ENCODE measurements at regions not wholly inside any gene's neighbourhood (a gene's known extent, or its start where the extent isn't known, plus 50 kb on each side); places are given as distances from the start of the nearest gene placed in this dataset.

DNA sequence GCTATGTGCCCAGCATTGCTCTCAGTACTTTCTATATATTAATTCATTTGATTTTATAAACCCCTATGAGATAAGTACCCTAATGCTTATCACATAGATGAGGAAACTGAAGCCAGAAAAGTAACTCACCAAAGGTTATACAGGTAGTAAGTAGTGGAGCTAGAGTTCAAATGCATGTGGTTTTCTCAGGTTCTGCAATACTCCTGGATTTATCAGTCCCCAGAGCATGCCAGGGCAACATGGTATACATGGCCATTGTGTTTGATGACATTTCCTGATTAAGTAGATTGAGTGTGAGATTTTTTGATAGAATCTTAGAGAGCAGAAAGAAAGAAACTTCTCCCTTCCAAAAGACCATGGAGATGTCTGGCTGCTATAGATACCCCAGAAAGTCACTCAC, 233.1 kb downstream of the IKZF2 start:
- Histone ChIP-seq H2AK5ac (ENCODE audit: insufficient read length, low read length) (no peak overlapping the region), H3T11ph (ENCODE audit: low read length) (no peak overlapping the region), H3K4me2 (ENCODE audit: insufficient read depth, insufficient read length, low read length) (no peak overlapping the region), H3K9ac (ENCODE audit: extremely low read depth, insufficient read length, low read length) (no peak overlapping the region), H3K4me1 (ENCODE audit: insufficient read depth, low read length) (no peaks in the 10 kb centered on the region), H3K27me3 (ENCODE audit: insufficient read depth, low read length) (no peaks in the 10 kb centered on the region), H4K8ac (replicated peaks; ENCODE audit: insufficient read length, low read depth, low read length) (no peak overlapping the region), H4K91ac (ENCODE audit: insufficient read length, low read depth, low read length) (no peak overlapping the region), H3K79me2 (ENCODE audit: insufficient read depth, low read length) (no peaks in the 10 kb centered on the region), H4K20me1 (ENCODE audit: control insufficient read depth, insufficient read depth, insufficient read length) (no peaks in the 10 kb centered on the region), H3K79me1 (ENCODE audit: insufficient read depth, low read depth, low read length, poor library complexity, severe bottlenecking) (no peaks in the 10 kb centered on the region), H3K4ac (ENCODE audit: low read depth, low read length) (no peak overlapping the region), H3K9me3 (ENCODE audit: control insufficient read depth, low read depth, low read length) (no peaks in the 10 kb centered on the region), H2BK20ac (ENCODE audit: low read depth, low read length, poor library complexity, severe bottlenecking) (no peak overlapping the region), H3K23me2 (ENCODE audit: insufficient read length, low read depth, low read length, poor library complexity, severe bottlenecking) (no peaks in the 10 kb centered on the region), H3K27ac (ENCODE audit: insufficient read length, low read depth, low read length) (no peak overlapping the region), H3K14ac (ENCODE audit: insufficient read depth, low read length) (no peak overlapping the region), H3K18ac (ENCODE audit: insufficient read length, low read depth, low read length) (no peak overlapping the region), H3K23ac (ENCODE audit: insufficient read length, low read depth, low read length) (no peak overlapping the region), H3K56ac (ENCODE audit: insufficient read length, low read depth, low read length) (no peak overlapping the region), H2AFZ (ENCODE audit: low read length) (no peak overlapping the region), H2BK12ac (ENCODE audit: insufficient read length, low read depth, low read length) (no peak overlapping the region), H4K5ac (ENCODE audit: insufficient read length, low read depth, low read length) (no peak overlapping the region), H2BK5ac (ENCODE audit: insufficient read length, low read length) (no peak overlapping the region), H2BK120ac (ENCODE audit: low read depth, low read length, poor library complexity, severe bottlenecking) (no peak overlapping the region), H2BK15ac (ENCODE audit: low read depth, low read length) (no peak overlapping the region)
- H3K9me3 Mint-ChIP-seq: no peaks in the 10 kb centered on the region
- TF ChIP-seq, protein P1, sequence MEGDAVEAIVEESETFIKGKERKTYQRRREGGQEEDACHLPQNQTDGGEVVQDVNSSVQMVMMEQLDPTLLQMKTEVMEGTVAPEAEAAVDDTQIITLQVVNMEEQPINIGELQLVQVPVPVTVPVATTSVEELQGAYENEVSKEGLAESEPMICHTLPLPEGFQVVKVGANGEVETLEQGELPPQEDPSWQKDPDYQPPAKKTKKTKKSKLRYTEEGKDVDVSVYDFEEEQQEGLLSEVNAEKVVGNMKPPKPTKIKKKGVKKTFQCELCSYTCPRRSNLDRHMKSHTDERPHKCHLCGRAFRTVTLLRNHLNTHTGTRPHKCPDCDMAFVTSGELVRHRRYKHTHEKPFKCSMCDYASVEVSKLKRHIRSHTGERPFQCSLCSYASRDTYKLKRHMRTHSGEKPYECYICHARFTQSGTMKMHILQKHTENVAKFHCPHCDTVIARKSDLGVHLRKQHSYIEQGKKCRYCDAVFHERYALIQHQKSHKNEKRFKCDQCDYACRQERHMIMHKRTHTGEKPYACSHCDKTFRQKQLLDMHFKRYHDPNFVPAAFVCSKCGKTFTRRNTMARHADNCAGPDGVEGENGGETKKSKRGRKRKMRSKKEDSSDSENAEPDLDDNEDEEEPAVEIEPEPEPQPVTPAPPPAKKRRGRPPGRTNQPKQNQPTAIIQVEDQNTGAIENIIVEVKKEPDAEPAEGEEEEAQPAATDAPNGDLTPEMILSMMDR (conservative IDR thresholded peaks at IDR 0.05): no peak
- no peaks in the 10 kb centered on the region for H3K36me3 Mint-ChIP-seq (ENCODE audit: insufficient read depth in 1 of 3, low read depth in 3 of 3)
- DNase-seq: no peak
- peaks cover 39 to 41% of the 10 kb centered on the region in 2 experiments for H3K4me1 Mint-ChIP-seq
- no peaks in the 10 kb centered on the region for H3K27me3 Mint-ChIP-seq (ENCODE audit: low read depth)
- H3K4me3 Mint-ChIP-seq: no peak overlapping the region
- no peak overlapping the region for H3K27ac Mint-ChIP-seq
